ENCODE measurements at regions not wholly inside any gene's neighbourhood (a gene's known extent, or its start where the extent isn't known, plus 50 kb on each side); places are given as distances from the start of the nearest gene placed in this dataset.

- no peak for TF ChIP-seq MYC (IDR thresholded peaks at IDR 0.05; ENCODE audit: low read depth, low read length)
- no peak for TF ChIP-seq MAX (IDR thresholded peaks at IDR 0.05; ENCODE audit: low read depth, low read length)
- no peak for TF ChIP-seq CTCF (IDR thresholded peaks at IDR 0.05; ENCODE audit: low read depth, low read length)
- no peak for TF ChIP-seq POLR2A (IDR thresholded peaks at IDR 0.05; ENCODE audit: extremely low read depth, insufficient read length)
These were observed 356.4 kb upstream of the ADAMTS5 start for GRCh38 chr21:27323331-27323730.

All from NB4 (cell line).